Dermis microvascular lymphatic vessel endothelial cell (primary cell): ENCODE measurements at regions not wholly inside any gene's neighbourhood (a gene's known extent, or its start where the extent isn't known, plus 50 kb on each side); places are given as distances from the start of the nearest gene placed in this dataset.

Source experiments
- DNase-seq, 2 donors: peaks; one replicate each; pipeline versions ENCODE4 v3.0.0 to v3.0.0-alpha.2; 2010; ENCODE audit warnings: low read depth in 2 of 2

GRCh38 chr1:68955424-68955823 lies 458.5 kb upstream of the DEPDC1 start:
- no peak for DNase-seq

- DNase-seq: no peak
These were observed 462.1 kb upstream of the DEPDC1 start for GRCh38 chr1:68958958-68959357.

GRCh38 chr1:68959461-68960030 lies 462.7 kb upstream of the DEPDC1 start:
- no peak for DNase-seq

- no peak for DNase-seq
These were observed 464.3 kb upstream of the DEPDC1 start for GRCh38 chr1:68961143-68961542.

GRCh38 chr1:68963353-68963752 lies 466.5 kb upstream of the DEPDC1 start:
- no peak for DNase-seq

GRCh38 chr1:68969441-68969840 lies 472.6 kb upstream of the DEPDC1 start:
- no peak for DNase-seq

- no peak for DNase-seq
These were observed 473.7 kb upstream of the DEPDC1 start for GRCh38 chr1:68970571-68970970.

- DNase-seq: no peak
These were observed 476.8 kb upstream of the DEPDC1 start for GRCh38 chr1:68973459-68974244.

- DNase-seq: no peak
These were observed 477.6 kb upstream of the DEPDC1 start for GRCh38 chr1:68974447-68974846.

- DNase-seq: no peak
These were observed 478.5 kb upstream of the DEPDC1 start for GRCh38 chr1:68975212-68975933.

- DNase-seq: no peak
These were observed 480.2 kb upstream of the DEPDC1 start for GRCh38 chr1:68976916-68977610.

GRCh38 chr1:68979891-68980290 lies 483.0 kb upstream of the DEPDC1 start:
- DNase-seq: no peak

GRCh38 chr1:68984289-68984688 lies 487.4 kb upstream of the DEPDC1 start:
- DNase-seq: no peak

GRCh38 chr1:68994096-68994495 lies 497.2 kb upstream of the DEPDC1 start:
- DNase-seq: no peak

GRCh38 chr1:69016468-69016867 lies 519.6 kb upstream of the DEPDC1 start:
- no peak for DNase-seq

- no peak for DNase-seq
These were observed 532.8 kb upstream of the DEPDC1 start for GRCh38 chr1:69029649-69030048.

GRCh38 chr1:69038379-69038778 lies 529.3 kb upstream of the LRRC7 start:
- DNase-seq: no peak

GRCh38 chr1:69045572-69045971 lies 522.1 kb upstream of the LRRC7 start:
- no peak for DNase-seq

- no peak for DNase-seq
These were observed 512.5 kb upstream of the LRRC7 start for GRCh38 chr1:69055194-69055593.

GRCh38 chr1:69058454-69058853 lies 509.3 kb upstream of the LRRC7 start:
- no peak for DNase-seq

GRCh38 chr1:69070660-69071373 lies 496.9 kb upstream of the LRRC7 start:
- no peak for DNase-seq
